A549 (cell line): ENCODE measurements at regions not wholly inside any gene's neighbourhood (a gene's known extent, or its start where the extent isn't known, plus 50 kb on each side); places are given as distances from the start of the nearest gene placed in this dataset.
"Not testable (repeated sequence)": the region's sequence is repeated elsewhere in the genome, so short reads cannot be mapped to it uniquely, and the experiment has no call there.

Source experiments
- MAFK ChIP-seq: fragments of 450-650 bp; IDR thresholded peaks from 2 replicates; pipeline ENCODE4 v1.6.1; 2014; ENCODE audit not compliant: partially characterized antibody
- REST ChIP-seq: fragments of 200-600 bp; sonication (generic); IDR thresholded peaks from 2 replicates; pipeline ENCODE4 v1.6.1; 2016; ENCODE audit warnings: antibody characterized with exemption, mild to moderate bottlenecking, moderate library complexity
- TF ChIP-seq, protein P1 (sequence below): fragments of >200 bp; sonication (Bioruptor Twin); formaldehyde crosslinking; IDR thresholded peaks from 3 replicates; pipeline ENCODE4 v1.5.1; 2016

GRCh38 chr1:224023122-224023521, 90.8 kb upstream of the FBXO28 start:
- not testable (repeated sequence) for TF ChIP-seq MAFK, REST
- TF ChIP-seq, protein P1, sequence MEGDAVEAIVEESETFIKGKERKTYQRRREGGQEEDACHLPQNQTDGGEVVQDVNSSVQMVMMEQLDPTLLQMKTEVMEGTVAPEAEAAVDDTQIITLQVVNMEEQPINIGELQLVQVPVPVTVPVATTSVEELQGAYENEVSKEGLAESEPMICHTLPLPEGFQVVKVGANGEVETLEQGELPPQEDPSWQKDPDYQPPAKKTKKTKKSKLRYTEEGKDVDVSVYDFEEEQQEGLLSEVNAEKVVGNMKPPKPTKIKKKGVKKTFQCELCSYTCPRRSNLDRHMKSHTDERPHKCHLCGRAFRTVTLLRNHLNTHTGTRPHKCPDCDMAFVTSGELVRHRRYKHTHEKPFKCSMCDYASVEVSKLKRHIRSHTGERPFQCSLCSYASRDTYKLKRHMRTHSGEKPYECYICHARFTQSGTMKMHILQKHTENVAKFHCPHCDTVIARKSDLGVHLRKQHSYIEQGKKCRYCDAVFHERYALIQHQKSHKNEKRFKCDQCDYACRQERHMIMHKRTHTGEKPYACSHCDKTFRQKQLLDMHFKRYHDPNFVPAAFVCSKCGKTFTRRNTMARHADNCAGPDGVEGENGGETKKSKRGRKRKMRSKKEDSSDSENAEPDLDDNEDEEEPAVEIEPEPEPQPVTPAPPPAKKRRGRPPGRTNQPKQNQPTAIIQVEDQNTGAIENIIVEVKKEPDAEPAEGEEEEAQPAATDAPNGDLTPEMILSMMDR, result not testable (repeated sequence)
